ENCODE measurements at regions not wholly inside any gene's neighbourhood (a gene's known extent, or its start where the extent isn't known, plus 50 kb on each side); places are given as distances from the start of the nearest gene placed in this dataset.

DNA sequence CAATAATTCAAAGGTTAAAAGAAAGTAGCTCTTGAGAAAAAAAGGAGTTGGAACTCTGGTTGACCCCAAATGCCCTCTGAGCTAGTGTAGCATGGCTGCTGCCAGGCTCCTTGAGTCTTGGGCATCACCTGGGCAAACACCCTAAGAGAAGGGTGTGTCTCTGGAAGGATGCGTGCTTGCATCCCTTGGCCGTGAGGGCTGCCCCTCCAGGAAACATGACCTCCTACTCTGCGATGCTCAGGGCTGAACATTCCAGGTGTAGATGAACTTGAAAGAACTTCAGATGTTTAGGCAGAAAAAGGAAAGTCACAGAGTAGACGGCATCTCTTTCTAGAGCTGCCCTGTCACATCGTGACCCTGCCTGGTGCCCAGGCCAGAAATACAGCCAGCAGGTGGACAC, 189.4 kb upstream of the TCERG1L start:
- H3K36me3 ChIP-seq, result no peaks in the 10 kb centered on the region
- no peaks in the 10 kb centered on the region for H3K4me1 ChIP-seq
- 89 to 91% methylated on average over 5 of the region's 5 CpGs for WGBS, 2 donors
- no peak overlapping the region for H3K27ac ChIP-seq
- ATAC-seq (no peak), DNase-seq (no peak)
- H3K4me3 ChIP-seq, result no peak overlapping the region
- intact Hi-C loops (cut with DNase I), result no loop called here
- TF ChIP-seq, protein P1, sequence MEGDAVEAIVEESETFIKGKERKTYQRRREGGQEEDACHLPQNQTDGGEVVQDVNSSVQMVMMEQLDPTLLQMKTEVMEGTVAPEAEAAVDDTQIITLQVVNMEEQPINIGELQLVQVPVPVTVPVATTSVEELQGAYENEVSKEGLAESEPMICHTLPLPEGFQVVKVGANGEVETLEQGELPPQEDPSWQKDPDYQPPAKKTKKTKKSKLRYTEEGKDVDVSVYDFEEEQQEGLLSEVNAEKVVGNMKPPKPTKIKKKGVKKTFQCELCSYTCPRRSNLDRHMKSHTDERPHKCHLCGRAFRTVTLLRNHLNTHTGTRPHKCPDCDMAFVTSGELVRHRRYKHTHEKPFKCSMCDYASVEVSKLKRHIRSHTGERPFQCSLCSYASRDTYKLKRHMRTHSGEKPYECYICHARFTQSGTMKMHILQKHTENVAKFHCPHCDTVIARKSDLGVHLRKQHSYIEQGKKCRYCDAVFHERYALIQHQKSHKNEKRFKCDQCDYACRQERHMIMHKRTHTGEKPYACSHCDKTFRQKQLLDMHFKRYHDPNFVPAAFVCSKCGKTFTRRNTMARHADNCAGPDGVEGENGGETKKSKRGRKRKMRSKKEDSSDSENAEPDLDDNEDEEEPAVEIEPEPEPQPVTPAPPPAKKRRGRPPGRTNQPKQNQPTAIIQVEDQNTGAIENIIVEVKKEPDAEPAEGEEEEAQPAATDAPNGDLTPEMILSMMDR (IDR thresholded peaks at IDR 0.05), result no peak
- H3K9me3 ChIP-seq, result peaks cover 0 to 46% (median 22%) of the 10 kb centered on the region in 11 donors
- H3K27me3 ChIP-seq, result no peaks in the 10 kb centered on the region

DNA sequence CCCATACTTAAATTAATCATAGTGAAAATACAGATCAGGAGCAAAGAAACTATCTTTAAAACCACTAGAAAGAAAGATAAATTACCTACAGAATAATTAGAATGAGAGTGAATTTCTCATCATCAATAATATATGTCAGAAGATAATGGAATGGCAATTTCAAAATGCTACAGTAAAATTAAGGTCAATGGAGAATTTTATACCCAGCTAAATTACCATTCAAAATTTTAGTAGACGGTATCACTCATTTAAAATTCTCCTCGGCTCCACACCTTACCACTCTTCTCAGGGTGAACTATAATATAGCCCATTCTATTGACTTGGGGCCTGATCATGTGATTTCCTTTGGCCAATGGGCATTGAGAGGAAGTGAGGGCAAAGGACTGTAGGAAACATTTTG, 192.5 kb upstream of the TCERG1L start:
- H3K4me3 ChIP-seq, result no peak overlapping the region
- ATAC-seq (no peak), DNase-seq (no peak)
- H3K36me3 ChIP-seq, result no peaks in the 10 kb centered on the region
- no peaks in the 10 kb centered on the region for H3K27me3 ChIP-seq
- intact Hi-C loops (cut with DNase I), result no loop called here
- WGBS, 2 donors, result 90 to 95% methylated on average over 2 of the region's 2 CpGs
- no peak overlapping the region for H3K27ac ChIP-seq
- TF ChIP-seq, protein P1 (IDR thresholded peaks at IDR 0.05), result no peak
- no peaks in the 10 kb centered on the region for H3K4me1 ChIP-seq
- H3K9me3 ChIP-seq, result peaks cover 0 to 53% (median 22%) of the 10 kb centered on the region in 11 donors

DNA sequence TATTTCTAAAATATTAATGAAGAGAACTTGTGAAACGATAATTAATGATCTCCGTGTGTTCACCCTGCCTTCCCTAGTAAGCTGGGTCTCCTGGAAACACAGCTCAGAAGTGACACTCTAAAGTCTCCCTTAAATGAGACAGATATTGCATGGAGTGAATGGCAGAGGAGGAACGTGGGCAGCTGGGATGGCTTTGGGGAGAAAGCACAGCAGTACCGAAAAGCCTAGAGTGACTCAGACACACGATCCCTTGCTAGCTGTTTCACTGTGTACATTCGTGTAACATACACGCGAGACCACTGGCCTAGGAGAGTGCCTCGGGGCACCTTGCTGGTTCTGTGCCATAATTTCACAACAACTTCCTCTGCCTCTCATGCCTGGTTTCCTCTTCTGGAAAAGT, 199.9 kb upstream of the TCERG1L start:
- ATAC-seq (no peak), DNase-seq (no peak)
- Histone ChIP-seq H3K9me3 (peaks cover 0 to 24% (median 0%) of the 10 kb centered on the region in 11 donors), H3K27me3 (peaks cover 0 to 28% (median 3%) of the 10 kb centered on the region in 7 donors), H3K4me3 (no peak overlapping the region), H3K4me1 (no peaks in the 10 kb centered on the region), H3K36me3 (no peaks in the 10 kb centered on the region), H3K27ac (no peak overlapping the region)
- 88 to 89% methylated on average over 9 of the region's 9 CpGs for WGBS, 2 donors
- TF ChIP-seq, protein P1 (IDR thresholded peaks at IDR 0.05), result no peak
- intact Hi-C loops (cut with DNase I), result no loop called here

DNA sequence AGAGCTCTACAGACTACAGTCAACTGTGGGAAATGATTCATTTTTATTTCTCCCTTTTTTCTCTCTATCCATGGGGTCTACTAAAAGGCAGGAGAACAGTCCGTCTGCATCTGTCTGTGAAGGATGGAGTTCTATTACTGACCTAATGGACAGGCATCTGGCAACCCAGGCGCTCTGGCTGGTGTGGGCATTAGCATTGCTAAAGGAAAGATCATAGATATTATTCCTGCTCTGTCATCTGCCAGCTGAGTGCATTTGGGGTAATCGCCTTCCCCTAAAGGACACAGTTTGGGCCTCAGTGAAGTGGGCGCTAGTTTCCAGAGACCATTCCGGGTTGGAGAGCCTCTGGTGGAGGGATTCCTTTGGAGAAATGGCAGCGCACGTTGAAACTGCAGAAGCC, 201.3 kb upstream of the TCERG1L start:
- intact Hi-C loops (cut with DNase I), result no loop called here
- H3K4me3 ChIP-seq, result no peak overlapping the region
- H3K36me3 ChIP-seq, result no peaks in the 10 kb centered on the region
- DNase-seq (no peak), ATAC-seq (no peak)
- H3K27ac ChIP-seq, result no peak overlapping the region
- peaks cover 0 to 32% (median 6%) of the 10 kb centered on the region in 7 donors for H3K27me3 ChIP-seq
- TF ChIP-seq, protein P1 (IDR thresholded peaks at IDR 0.05), result no peak
- 90 to 94% methylated on average over 7 of the region's 7 CpGs for WGBS, 2 donors
- peaks cover 0 to 24% (median 0%) of the 10 kb centered on the region in 11 donors for H3K9me3 ChIP-seq
- no peaks in the 10 kb centered on the region for H3K4me1 ChIP-seq

All from heart right ventricle (tissue), 16 donors.